ENCODE measurements at regions not wholly inside any gene's neighbourhood (a gene's known extent, or its start where the extent isn't known, plus 50 kb on each side); places are given as distances from the start of the nearest gene placed in this dataset.

DNA sequence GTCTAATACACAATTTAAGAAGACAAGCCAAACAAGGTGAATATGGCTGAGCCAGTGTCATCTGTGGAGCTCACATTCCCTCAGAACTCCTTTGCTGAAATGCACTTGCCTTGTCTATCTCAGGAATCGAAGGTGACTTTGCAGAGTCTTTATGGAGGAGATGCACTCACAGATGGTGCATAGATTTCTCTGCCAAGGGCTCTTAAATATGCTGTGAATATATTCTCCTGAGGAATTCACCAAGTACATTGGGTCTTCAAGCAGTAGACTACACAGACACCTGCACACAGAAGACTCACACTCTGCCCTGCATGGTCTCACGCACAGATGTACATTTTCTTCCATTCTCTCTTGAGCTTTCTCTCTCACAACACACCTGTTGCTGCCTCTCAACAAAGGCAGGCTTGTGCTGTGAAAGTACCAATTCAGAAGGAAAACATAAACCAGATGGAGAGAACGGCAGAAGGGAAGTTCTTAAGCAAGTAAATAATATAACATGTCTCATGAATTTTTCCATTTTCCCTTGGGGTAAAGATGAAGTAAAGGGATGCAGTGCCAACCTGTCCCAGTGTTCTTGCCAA is 174.7 kb downstream of the DLEU7 start:
- H3K14ac ChIP-seq (replicated peaks; ENCODE audit: low read depth, low read length) = no peak overlapping the region
- H3K9ac ChIP-seq (ENCODE audit: low read depth, low read length) = no peak overlapping the region
- peaks cover 39% of the 10 kb centered on the region for H3K27me3 ChIP-seq (ENCODE audit: control insufficient read depth, insufficient read depth, low read length)
- no peak overlapping the region for H2AFZ ChIP-seq (replicated peaks; ENCODE audit: low read length, poor library complexity)
- no peak overlapping the region for H2BK15ac ChIP-seq (ENCODE audit: low read depth, low read length)
- H3K18ac ChIP-seq (ENCODE audit: low read depth, low read length) = no peak overlapping the region
- no peaks in the 10 kb centered on the region for H3K36me3 ChIP-seq (ENCODE audit: control insufficient read depth, insufficient read depth, low read length)
- no peak overlapping the region for H3K27ac ChIP-seq (ENCODE audit: insufficient read depth, low read length)
- no peaks in the 10 kb centered on the region for H4K20me1 ChIP-seq (ENCODE audit: insufficient read depth, low read length)
- H3K4me3 ChIP-seq (ENCODE audit: insufficient read depth, low read depth, low read length) = no peak overlapping the region
- H2BK20ac ChIP-seq (ENCODE audit: low read depth, low read length) = no peak overlapping the region
- H2AK9ac ChIP-seq (replicated peaks; ENCODE audit: low read depth, low read length, poor library complexity) = no peak overlapping the region
- ATAC-seq (ENCODE audit: low read depth) (no peak), DNase-seq (no peak)
- no peak overlapping the region for H4K8ac ChIP-seq (ENCODE audit: low read depth in 2 of 2, low read length in 2 of 2)
- no peak overlapping the region for H3K4me2 ChIP-seq (ENCODE audit: low read depth, low read length)
- H4K91ac ChIP-seq (ENCODE audit: insufficient read depth, low read depth, low read length) = no peak overlapping the region
- H3K9me1 ChIP-seq (ENCODE audit: insufficient read depth, low read length) = no peaks in the 10 kb centered on the region
- H3K4ac ChIP-seq (ENCODE audit: low read depth, low read length) = no peak overlapping the region
- dilution Hi-C loops (cut with HindIII; ENCODE audit: low sequenced_read_pairs, unreplicated experiment) = no loop called here
- no peak overlapping the region for H3K56ac ChIP-seq (ENCODE audit: extremely low read depth, insufficient read depth, low read length)
- no peaks in the 10 kb centered on the region for H3K9me3 ChIP-seq (ENCODE audit: control insufficient read depth, insufficient read depth, low read length)
- H2BK5ac ChIP-seq (ENCODE audit: low read depth, low read length, poor library complexity, severe bottlenecking) = no peak overlapping the region
- intact Hi-C loops (cut with micrococcal nuclease) = no loop called here
- CTCF ChIA-PET = interaction anchor here (0.5 kb wide), 1 partner anchor 1757 kb away, joined by 3 read pairs; no protein-coding TSS in a partner anchor
- H2AK5ac ChIP-seq (ENCODE audit: low read depth, low read length) = no peak overlapping the region
- H4K5ac ChIP-seq (ENCODE audit: low read depth, low read length) = no peak overlapping the region
- no peak overlapping the region for H3K23ac ChIP-seq (ENCODE audit: low read depth, low read length)
- no peaks in the 10 kb centered on the region for H3K4me1 ChIP-seq (ENCODE audit: control insufficient read depth, insufficient read depth, low read length)
- H2BK120ac ChIP-seq (ENCODE audit: low read depth, low read length) = no peak overlapping the region
- POLR2A ChIA-PET (ENCODE audit: unreplicated experiment) = no interaction called here
- WGBS, 2 experiments (ENCODE audit: extremely low coverage in 2 of 2, insufficient read length in 1 of 2) = no CpG with 5 or more reads among the region's 3 CpGs
- no TSS peak for BruUV-seq (replicated peaks)
- TF ChIP-seq MXI1 (IDR thresholded peaks at IDR 0.05; ENCODE audit: borderline replicate concordance, low read depth, low read length) (no peak), CEBPB (IDR thresholded peaks at IDR 0.05; ENCODE audit: low read depth, low read length) (no peak), MAFK (IDR thresholded peaks at IDR 0.05; ENCODE audit: low read depth, low read length) (no peak), RFX5 (IDR thresholded peaks at IDR 0.05; ENCODE audit: low read depth, low read length) (no peak), MAZ (IDR thresholded peaks at IDR 0.05; ENCODE audit: borderline replicate concordance, low read depth, low read length) (no peak), NFE2L2 (IDR thresholded peaks at IDR 0.05; ENCODE audit: low read depth, low read length) (no peak), SMC3 (IDR thresholded peaks at IDR 0.05; ENCODE audit: low read depth, low read length) (no peak), POLR2A (IDR thresholded peaks at IDR 0.05; ENCODE audit: low read depth, low read length) (no peak), RAD21 (IDR thresholded peaks at IDR 0.05; ENCODE audit: low read length) (no peak), FOS (IDR thresholded peaks at IDR 0.05; ENCODE audit: low read depth, low read length) (no peak), RCOR1 (IDR thresholded peaks at IDR 0.05; ENCODE audit: insufficient replicate concordance, low read length) (no peak), CHD1 (IDR thresholded peaks at IDR 0.05; ENCODE audit: low read depth, low read length) (no peak)
- TF ChIP-seq, protein P1, sequence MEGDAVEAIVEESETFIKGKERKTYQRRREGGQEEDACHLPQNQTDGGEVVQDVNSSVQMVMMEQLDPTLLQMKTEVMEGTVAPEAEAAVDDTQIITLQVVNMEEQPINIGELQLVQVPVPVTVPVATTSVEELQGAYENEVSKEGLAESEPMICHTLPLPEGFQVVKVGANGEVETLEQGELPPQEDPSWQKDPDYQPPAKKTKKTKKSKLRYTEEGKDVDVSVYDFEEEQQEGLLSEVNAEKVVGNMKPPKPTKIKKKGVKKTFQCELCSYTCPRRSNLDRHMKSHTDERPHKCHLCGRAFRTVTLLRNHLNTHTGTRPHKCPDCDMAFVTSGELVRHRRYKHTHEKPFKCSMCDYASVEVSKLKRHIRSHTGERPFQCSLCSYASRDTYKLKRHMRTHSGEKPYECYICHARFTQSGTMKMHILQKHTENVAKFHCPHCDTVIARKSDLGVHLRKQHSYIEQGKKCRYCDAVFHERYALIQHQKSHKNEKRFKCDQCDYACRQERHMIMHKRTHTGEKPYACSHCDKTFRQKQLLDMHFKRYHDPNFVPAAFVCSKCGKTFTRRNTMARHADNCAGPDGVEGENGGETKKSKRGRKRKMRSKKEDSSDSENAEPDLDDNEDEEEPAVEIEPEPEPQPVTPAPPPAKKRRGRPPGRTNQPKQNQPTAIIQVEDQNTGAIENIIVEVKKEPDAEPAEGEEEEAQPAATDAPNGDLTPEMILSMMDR (conservative IDR thresholded peaks at IDR 0.05; ENCODE audit: low read depth, low read length) = no peak
- TF ChIP-seq, protein P2, sequence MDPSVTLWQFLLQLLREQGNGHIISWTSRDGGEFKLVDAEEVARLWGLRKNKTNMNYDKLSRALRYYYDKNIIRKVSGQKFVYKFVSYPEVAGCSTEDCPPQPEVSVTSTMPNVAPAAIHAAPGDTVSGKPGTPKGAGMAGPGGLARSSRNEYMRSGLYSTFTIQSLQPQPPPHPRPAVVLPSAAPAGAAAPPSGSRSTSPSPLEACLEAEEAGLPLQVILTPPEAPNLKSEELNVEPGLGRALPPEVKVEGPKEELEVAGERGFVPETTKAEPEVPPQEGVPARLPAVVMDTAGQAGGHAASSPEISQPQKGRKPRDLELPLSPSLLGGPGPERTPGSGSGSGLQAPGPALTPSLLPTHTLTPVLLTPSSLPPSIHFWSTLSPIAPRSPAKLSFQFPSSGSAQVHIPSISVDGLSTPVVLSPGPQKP (IDR thresholded peaks at IDR 0.05; ENCODE audit: borderline replicate concordance, low read depth, low read length) = no peak
- TF ChIP-seq, protein P3, sequence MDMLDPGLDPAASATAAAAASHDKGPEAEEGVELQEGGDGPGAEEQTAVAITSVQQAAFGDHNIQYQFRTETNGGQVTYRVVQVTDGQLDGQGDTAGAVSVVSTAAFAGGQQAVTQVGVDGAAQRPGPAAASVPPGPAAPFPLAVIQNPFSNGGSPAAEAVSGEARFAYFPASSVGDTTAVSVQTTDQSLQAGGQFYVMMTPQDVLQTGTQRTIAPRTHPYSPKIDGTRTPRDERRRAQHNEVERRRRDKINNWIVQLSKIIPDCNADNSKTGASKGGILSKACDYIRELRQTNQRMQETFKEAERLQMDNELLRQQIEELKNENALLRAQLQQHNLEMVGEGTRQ (IDR thresholded peaks at IDR 0.05; ENCODE audit: low read depth, low read length) = no peak
- in situ Hi-C loops (cut with MboI; ENCODE audit: low sequenced_read_pairs) = no loop called here
- H3K79me1 ChIP-seq (ENCODE audit: low read depth in 1 of 2, low read length in 2 of 2) = no peaks in the 10 kb centered on the region
